Epithelial cell of esophagus (primary cell): ENCODE measurements at regions not wholly inside any gene's neighbourhood (a gene's known extent, or its start where the extent isn't known, plus 50 kb on each side); places are given as distances from the start of the nearest gene placed in this dataset.

ENCODE experiments used
- DNase-seq: peaks from one replicate; pipeline ENCODE4 v3.0.0; 2010; ENCODE audit warnings: low read depth
- H3K4me3 ChIP-seq: 2 replicates; pipeline ENCODE4 v1.5.1; 2011; ENCODE audit warnings: mild to moderate bottlenecking, low read length, control low read depth
- CTCF ChIP-seq: IDR thresholded peaks from 2 replicates; pipeline ENCODE4 v1.5.1; 2011; ENCODE audit warnings: low read depth, mild to moderate bottlenecking, low read length, control low read depth, inconsistent platforms; ENCODE audit not compliant: insufficient read depth; ENCODE audit errors: missing control alignments

- no peak overlapping the region for H3K4me3 ChIP-seq
- no peak for TF ChIP-seq CTCF
Measured at GRCh38 chr13:79222427-79223205, 183.4 kb downstream of the RBM26 start.

GRCh38 chr13:79212064-79212619 lies 193.9 kb downstream of the RBM26 start:
- no peak overlapping the region for H3K4me3 ChIP-seq
- TF ChIP-seq CTCF, result no peak
- no peak for DNase-seq

More at GRCh38 chr13:79222427-79223205, 183.4 kb downstream of the RBM26 start:
- DNase-seq, result peak; percentile 82

- DNase-seq, result no peak
- TF ChIP-seq CTCF, result no peak
- H3K4me3 ChIP-seq, result no peak overlapping the region
Measured at GRCh38 chr13:79211377-79211776, 194.7 kb downstream of the RBM26 start.

- no peak for TF ChIP-seq CTCF
- no peak for DNase-seq
- H3K4me3 ChIP-seq, result no peak overlapping the region
Measured at GRCh38 chr13:79197933-79198332, 208.1 kb downstream of the RBM26 start.

GRCh38 chr13:79196843-79197242 lies 209.2 kb downstream of the RBM26 start:
- H3K4me3 ChIP-seq, result no peak overlapping the region
- no peak for TF ChIP-seq CTCF
- DNase-seq, result no peak

GRCh38 chr13:79196366-79196765 lies 209.7 kb downstream of the RBM26 start:
- no peak overlapping the region for H3K4me3 ChIP-seq
- no peak for DNase-seq
- no peak for TF ChIP-seq CTCF

- no peak for DNase-seq
- no peak for TF ChIP-seq CTCF
- H3K4me3 ChIP-seq, result no peak overlapping the region
Measured at GRCh38 chr13:79194727-79195126, 211.3 kb downstream of the RBM26 start.
